ENCODE measurements at regions not wholly inside any gene's neighbourhood (a gene's known extent, or its start where the extent isn't known, plus 50 kb on each side); places are given as distances from the start of the nearest gene placed in this dataset.
"Not testable (repeated sequence)": the region's sequence is repeated elsewhere in the genome, so short reads cannot be mapped to it uniquely, and the experiment has no call there.

DNA sequence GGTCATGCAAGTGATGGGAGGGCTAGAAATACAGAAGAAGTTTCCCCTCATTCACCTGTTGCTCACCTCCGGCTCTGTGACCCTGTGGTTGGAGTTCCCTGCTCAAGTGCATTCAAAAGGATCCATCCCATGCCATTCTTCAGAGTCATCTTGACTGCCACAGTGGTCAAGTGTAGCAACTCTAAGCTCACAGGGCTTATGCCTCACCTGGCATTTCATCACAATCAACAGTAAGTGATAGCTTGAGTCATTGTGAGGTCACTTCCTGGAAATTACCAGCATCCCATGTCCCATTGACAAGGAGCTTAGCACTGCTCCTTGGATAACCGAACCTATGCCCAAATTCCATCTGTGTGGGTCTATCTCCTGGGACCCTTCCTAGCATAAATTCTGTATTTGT, 55.6 kb downstream of the OR4C45 start:
- 57 to 81% methylated on average over 2 of the region's 2 CpGs for WGBS, 2 donors
- intact Hi-C loops (cut with DNase I; ENCODE audit: low total_unique reads) = no loop called here
- no peaks in the 10 kb centered on the region for H3K4me1 ChIP-seq
- H3K27ac ChIP-seq = no peak overlapping the region
- no peak overlapping the region for H3K4me3 ChIP-seq
- TF ChIP-seq POLR2A (IDR thresholded peaks at IDR 0.05) = no peak
- TF ChIP-seq, protein P1, sequence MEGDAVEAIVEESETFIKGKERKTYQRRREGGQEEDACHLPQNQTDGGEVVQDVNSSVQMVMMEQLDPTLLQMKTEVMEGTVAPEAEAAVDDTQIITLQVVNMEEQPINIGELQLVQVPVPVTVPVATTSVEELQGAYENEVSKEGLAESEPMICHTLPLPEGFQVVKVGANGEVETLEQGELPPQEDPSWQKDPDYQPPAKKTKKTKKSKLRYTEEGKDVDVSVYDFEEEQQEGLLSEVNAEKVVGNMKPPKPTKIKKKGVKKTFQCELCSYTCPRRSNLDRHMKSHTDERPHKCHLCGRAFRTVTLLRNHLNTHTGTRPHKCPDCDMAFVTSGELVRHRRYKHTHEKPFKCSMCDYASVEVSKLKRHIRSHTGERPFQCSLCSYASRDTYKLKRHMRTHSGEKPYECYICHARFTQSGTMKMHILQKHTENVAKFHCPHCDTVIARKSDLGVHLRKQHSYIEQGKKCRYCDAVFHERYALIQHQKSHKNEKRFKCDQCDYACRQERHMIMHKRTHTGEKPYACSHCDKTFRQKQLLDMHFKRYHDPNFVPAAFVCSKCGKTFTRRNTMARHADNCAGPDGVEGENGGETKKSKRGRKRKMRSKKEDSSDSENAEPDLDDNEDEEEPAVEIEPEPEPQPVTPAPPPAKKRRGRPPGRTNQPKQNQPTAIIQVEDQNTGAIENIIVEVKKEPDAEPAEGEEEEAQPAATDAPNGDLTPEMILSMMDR (IDR thresholded peaks at IDR 0.05) = no peak
- H3K27me3 ChIP-seq = no peaks in the 10 kb centered on the region
- DNase-seq = no peak
- H3K9me3 ChIP-seq = no peaks in the 10 kb centered on the region
- H3K36me3 ChIP-seq (ENCODE audit: low read depth, missing control alignments) = no peaks in the 10 kb centered on the region

DNA sequence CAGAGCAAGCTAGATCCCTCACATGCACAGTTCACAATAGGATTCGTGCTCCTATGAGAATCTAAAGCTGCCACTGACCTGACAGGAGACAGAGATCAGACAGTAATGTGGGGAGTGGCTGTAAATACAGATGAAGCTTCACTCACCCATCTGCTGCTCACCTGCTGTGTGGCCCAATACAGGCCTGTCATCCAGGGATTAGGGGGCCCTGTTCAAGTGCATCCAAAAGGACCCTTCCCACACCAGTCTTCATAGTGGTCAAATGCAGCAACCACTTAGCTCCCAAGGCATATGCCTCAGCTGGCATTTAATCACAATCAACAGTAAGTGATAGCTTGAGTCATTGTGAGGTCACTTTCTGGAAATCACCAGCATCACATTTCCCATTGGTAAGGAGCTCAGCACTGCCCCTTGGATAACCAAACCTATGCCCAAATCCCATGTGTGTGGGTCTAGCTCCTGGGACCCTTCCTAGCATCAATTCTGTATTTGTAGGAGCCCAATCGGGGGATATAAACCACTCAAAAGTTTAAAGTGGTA, 65.6 kb downstream of the OR4C45 start:
- Histone ChIP-seq H3K27ac (no peak overlapping the region), H3K4me1 (no peaks in the 10 kb centered on the region), H3K9me3 (no peaks in the 10 kb centered on the region), H3K27me3 (no peaks in the 10 kb centered on the region), H3K4me3 (no peak overlapping the region), H3K36me3 (ENCODE audit: low read depth, missing control alignments) (no peaks in the 10 kb centered on the region)
- intact Hi-C loops (cut with DNase I; ENCODE audit: low total_unique reads) = no loop called here
- no peak for TF ChIP-seq POLR2A (IDR thresholded peaks at IDR 0.05)
- TF ChIP-seq, protein P1 (IDR thresholded peaks at IDR 0.05) = no peak
- DNase-seq = no peak
- 62 to 64% methylated on average over 2 of the region's 2 CpGs for whole genome bisulfite sequencing, 2 donors

DNA sequence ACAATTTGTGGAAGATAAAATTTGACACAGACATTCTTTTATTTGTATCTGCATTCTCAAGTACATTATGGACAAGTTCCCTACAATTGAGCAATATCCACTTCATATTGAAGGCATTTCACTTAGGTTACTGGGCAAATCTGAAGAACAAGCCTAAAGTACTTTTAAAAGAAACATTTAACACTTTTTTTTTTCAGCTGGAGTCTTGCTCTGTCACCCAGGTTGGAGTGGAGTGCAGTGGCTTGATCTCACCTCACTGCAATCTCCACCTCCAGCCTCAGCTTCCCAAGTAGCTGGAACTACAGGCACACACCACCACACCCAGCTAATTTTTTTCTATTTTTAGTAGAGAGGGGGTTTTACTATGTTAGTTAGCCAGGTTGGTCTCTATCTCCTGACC, 70.2 kb downstream of the OR4C45 start:
- no peaks in the 10 kb centered on the region for H3K36me3 ChIP-seq (ENCODE audit: low read depth, missing control alignments)
- DNase-seq = no peak
- H3K4me3 ChIP-seq = no peak overlapping the region
- intact Hi-C loops (cut with DNase I; ENCODE audit: low total_unique reads) = no loop called here
- no peaks in the 10 kb centered on the region for H3K9me3 ChIP-seq
- no peak overlapping the region for H3K27ac ChIP-seq
- H3K4me1 ChIP-seq = no peaks in the 10 kb centered on the region
- H3K27me3 ChIP-seq = no peaks in the 10 kb centered on the region
- TF ChIP-seq POLR2A (IDR thresholded peaks at IDR 0.05) = no peak
- TF ChIP-seq, protein P1 (IDR thresholded peaks at IDR 0.05) = no peak

DNA sequence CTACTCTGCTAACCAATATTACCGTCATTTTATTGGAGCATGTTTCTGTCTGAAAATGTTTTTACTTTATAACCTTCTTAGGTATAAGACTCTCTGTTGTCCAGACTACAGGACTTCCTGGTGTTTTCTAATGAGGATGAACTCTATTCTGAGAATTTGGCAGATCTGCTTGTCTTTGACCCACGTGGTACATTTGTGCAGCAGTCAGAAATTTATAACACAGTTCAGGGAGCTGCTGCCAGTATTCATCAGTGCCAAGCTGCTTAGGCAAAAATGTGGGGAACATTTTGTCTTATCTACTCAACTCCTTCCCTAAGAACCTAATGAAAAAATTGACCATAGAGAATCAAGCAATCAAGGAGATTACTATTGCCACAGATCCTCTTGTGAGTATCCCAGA, 108.0 kb downstream of the OR4C45 start:
- WGBS, 2 donors = 29 to 31% methylated on average over 2 of the region's 2 CpGs
- H3K4me1 ChIP-seq; H3K9me3 ChIP-seq; H3K4me3 ChIP-seq; H3K27me3 ChIP-seq; DNase-seq; H3K27ac ChIP-seq; H3K36me3 ChIP-seq (ENCODE audit: low read depth, missing control alignments); intact Hi-C loops (cut with DNase I; ENCODE audit: low total_unique reads): not testable (repeated sequence)

DNA sequence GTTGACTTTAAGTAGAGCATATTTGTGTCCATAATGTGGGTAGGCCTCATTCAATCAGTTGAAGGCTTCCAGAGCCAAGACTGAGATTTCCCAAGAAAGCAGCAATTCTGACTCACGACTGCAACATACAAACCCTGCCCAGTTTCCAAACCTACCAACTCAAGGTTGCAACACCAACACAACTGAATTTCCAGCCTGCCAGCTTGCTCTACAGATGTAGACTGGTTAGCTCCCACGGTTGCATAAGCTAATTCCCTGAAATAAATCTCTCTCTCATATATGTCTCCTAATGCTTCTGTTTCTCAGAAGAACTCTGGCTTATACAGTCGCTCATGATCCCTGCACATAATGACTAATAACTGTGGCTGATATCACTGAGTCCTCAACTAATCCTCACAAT, 113.6 kb downstream of the OR4C45 start:
- H3K27ac ChIP-seq; H3K27me3 ChIP-seq; H3K4me1 ChIP-seq; DNase-seq; intact Hi-C loops (cut with DNase I; ENCODE audit: low total_unique reads); H3K4me3 ChIP-seq; H3K36me3 ChIP-seq (ENCODE audit: low read depth, missing control alignments); H3K9me3 ChIP-seq: not testable (repeated sequence)
- 36 to 41% methylated on average over 3 of the region's 3 CpGs for WGBS, 2 donors

DNA sequence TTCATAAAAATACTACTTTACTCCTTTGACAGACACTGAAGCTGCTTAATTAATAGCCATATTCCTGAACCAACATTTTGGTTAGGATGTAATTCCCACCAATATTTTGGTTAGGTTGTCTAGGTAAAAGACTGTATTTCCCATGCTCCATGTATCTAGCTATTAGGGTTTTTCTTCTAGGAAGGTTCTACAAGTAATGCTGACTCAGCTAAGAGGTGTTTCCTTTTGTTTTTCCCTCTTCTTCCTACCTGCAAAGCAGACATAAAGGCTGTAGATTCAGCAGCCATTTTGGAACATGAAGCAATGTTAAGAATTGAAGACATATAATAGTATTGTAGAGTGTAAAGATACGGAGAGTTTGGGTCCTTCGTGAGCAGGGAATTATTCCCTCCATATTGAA, 115.3 kb downstream of the OR4C45 start:
- intact Hi-C loops (cut with DNase I; ENCODE audit: low total_unique reads); H3K9me3 ChIP-seq; H3K4me3 ChIP-seq; H3K27ac ChIP-seq; H3K27me3 ChIP-seq; H3K4me1 ChIP-seq; DNase-seq; H3K36me3 ChIP-seq (ENCODE audit: low read depth, missing control alignments): not testable (repeated sequence)
- 79 to 83% methylated on average over 2 of the region's 2 CpGs for WGBS, 2 donors
